T-helper 9 cell (primary cell): ENCODE measurements at regions not wholly inside any gene's neighbourhood (a gene's known extent, or its start where the extent isn't known, plus 50 kb on each side); places are given as distances from the start of the nearest gene placed in this dataset.

Experiments used
- DNase-seq: peaks from one replicate; pipeline ENCODE4 v3.0.0-alpha.2; 2020

- DNase-seq, result no peak
Measured at GRCh38 chr4:1540601-1541375, 134.5 kb upstream of the NKX1-1 start.

DNA sequence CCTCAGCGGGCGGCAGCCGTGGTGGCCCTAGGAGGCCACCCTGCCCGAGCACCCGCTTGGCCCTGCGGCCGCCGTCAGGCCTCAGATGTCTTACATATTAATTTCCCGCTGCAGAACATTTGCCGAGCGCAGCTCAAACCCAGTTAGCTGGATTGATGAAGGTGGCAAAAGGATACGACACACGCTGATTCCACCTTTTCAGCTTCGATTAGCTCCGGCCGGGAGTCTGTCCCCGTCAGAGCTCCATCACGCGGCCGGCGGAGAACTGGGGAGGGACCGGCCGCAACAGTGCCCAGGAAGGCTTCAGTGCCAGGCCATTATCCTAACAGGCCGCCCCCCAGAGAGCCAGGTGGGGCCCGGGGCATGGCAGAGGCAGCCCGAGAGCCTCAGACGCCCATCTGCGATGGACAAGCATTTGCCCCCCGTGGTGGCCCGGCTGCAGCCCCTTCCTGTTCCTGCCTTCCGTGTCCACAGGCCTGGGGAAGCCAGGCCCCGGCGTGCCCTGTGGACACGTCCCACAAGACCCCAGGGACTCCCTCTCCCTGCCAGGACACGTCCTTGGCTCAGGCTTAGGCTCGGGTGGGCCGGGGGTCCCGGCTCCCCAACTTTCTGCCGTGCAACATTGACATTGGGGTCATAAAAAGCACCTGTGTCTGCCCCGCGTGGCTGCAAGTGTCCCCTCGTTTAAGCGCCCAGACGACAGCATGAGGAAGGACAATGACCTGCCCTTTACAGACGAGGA is 133.8 kb upstream of the NKX1-1 start:
- no peak for DNase-seq

- no peak for DNase-seq
Measured at GRCh38 chr4:1538941-1539772, 132.9 kb upstream of the NKX1-1 start.

GRCh38 chr4:1538096-1538410 is 131.8 kb upstream of the NKX1-1 start:
- DNase-seq, result no peak

GRCh38 chr4:1537410-1538095 is 131.3 kb upstream of the NKX1-1 start:
- no peak for DNase-seq

DNA sequence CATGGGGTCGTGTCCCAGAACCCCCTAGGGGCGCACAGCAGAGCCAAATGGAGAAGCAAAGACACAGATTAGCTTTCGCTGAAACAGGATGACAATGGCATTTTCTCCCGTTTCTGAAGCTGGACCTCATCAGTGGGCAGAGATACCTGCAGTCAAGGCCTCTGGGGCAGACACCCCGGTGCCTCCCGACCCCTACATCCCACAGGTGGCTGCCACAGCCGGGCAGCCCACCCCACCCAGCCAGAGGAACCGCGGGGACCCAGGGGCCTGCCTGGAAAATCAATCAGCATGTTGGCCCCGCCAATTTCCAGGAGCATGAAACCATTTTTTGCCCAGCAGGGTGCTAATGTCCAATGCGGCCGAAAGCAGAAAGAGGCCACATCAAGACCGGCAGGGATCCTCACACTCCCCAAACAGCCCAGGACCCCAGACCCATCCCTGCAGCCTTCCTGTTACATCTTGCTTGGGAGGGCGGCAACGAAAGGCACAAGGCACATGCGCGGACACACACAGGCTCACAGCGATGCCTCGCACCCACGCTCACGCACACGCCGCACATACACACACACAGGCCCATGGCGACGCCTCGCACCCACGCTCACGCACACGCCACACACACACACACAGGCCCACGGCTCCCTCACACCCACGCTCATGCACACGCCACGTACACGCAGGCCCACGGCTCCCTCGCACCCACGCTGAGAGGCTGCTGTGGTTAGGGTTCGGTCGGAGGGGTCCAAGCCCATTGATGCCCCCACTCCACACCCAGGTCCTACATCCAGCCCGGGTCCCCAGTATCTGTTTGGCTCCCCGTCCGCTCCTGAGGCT is 130.6 kb upstream of the NKX1-1 start:
- no peak for DNase-seq

DNA sequence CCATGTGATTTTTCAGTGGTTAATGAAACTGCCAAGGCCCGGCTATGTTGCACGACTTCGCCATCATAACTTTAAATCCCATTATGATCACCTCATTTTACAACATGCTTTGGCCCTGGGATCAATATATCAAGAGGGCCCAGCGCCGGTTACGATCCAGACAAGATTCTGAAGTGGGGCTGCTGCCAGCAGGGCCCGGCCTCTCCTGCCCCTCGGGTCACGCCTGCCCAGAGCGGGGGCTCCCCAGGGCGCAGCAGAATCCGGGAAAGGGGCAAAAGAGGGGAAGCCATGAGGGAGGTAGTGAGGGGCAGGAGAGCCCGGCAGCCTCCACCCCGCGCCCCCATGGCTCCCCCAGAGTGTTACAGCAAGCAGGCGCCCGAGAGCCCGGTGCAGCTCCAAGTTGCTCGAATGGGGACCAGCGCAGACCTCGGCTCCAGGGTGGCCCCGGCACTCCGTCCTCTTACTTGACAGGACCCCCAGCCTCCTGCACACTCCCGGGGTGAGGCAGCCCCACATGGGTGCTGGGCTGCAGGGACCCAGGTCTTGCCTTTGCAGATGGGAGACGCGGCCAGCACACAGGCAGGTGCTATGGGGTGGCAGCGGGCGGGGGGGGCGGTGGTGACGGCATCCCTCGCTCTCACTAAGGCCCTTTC is 129.8 kb upstream of the NKX1-1 start:
- no peak for DNase-seq

DNA sequence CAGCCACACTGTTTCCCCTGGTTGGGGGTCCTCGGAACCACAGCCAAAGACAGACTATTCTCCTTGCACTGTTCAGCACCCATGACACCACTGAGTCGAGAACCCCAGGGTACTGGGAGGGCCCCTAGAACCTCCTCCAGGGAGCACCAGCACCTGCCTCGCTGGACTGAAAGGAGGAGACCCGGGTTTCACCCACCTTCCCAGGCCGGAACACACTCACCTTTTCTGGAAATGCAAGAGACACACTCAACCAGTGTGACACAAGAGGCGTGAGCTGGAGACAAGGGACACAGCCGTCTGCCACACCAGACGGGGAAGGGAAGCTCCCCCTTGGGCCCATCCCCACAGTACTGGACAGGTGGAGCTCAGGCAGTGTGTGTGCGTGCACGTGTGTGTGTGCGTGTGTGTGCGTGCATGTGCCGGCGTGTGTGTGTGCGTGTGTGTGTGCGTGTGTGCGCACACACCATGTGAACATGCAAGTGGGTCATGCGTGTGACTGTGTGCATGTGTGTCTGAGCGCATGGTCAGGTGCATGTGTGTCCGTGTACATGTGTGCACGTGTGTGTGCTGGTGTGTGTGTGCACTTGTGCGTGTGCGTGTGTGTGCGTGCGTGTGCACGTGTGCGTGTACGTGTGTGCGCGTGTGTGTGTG is 128.8 kb upstream of the NKX1-1 start:
- DNase-seq, result no peak

DNA sequence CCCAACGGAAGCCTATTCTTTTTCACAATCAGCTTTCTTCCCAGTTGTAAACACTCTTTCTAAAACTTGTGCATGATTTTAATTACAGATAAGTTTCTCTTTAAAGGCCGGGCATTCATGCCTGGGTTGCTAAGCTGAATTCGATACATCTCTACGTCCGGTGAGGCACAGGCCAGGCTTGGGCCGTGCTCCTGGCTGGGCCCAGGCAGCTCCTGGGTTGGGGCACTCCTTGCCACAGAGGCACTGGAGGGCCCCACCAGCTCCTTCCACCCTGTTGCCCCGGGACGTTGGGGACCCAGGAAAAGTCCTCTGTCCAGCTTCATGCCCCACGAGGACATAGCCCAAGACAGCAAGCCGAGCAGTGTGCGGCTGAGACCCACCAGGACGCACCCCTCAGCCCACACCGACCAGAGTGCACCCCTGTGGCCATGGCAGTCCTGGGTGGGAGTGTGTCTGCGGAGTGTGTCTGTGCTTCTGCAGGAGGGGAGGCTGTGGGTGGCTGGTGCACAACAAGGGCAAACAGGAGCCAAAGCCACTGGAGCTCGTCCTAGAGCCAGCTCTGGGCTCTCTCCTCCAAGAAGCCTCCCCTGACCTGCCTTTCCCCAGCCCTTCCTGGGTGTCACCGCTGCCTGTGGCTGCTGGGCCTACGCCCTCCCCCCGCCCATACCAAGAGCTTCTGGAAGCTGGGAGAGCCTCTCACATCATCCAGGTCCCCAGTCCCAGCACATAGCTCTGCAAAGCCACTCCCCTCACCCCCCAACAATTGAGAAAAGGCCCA is 128.0 kb upstream of the NKX1-1 start:
- no peak for DNase-seq

DNA sequence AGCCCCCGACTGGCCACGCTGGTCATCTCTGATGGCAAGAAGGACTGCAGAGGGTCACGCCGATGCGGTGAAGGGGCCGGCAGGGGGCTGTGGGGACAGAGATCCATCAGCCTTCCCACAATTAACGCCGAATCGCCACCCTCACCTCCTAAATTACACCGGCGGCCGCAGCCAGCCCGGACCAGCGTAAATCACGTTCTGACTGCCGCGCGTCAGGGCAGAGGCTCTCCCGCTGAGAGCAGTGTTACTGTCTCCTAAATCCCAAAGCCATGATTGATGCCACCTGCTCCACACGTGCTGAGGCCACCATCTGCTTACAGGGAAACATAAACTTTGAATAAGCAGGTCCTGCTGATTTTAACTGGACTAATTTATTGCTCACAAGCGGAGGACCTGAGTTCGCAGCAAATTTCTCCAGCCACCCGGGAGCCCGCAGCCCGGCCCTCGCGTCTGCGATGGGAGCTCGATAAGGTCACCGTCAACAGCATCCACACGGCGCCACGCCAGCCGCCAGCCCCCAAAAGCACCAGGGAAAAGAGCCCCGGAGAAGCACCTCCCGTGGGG is 127.3 kb upstream of the NKX1-1 start:
- DNase-seq, result no peak

- DNase-seq, result no peak
Measured at GRCh38 chr4:1532549-1533395, 126.5 kb upstream of the NKX1-1 start.

DNA sequence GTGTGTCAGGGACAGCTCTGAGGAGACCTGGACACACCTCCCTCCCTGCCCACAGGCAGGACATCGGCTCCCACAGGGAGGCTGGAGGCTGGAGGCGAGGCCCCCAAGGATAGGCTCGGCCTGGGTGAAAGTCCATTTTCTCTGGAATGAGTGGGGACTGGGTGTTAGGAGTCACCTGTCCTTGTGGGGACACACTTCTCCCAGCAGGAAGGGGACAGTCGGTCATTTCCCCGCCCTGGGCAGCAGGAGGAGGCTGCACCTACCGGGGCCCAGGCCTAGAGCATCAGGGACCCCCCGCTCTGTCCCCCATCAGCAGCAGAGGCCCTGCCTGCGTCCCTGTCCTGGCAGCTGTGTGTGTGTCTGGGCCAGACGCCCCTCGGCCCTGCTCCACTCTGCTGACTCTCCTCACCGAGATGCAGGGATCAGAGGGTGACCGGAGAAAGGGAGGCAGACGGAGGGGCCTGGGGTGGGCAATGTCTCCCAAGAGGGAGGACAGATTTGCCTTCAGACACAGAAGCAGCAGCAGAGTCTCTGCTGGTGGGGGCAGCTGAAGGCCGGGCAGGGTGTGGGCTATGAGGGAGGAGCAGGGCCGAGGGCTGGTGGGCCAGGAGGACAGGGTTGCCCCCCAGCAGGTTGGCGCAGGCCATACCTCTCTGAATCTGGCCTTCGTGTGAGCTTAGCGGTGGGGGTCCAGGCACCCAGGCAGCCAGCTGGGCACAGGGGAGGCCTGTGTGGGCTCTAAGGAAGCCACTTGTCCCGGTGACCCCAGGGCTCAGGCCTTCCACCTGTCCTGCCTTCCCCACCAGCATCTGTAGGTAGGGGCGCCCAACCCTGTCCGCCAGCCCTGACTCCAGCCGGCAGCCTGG is 125.7 kb upstream of the NKX1-1 start:
- DNase-seq, result no peak

GRCh38 chr4:1530356-1530755 is 124.1 kb upstream of the NKX1-1 start:
- no peak for DNase-seq

GRCh38 chr4:1524761-1525160 is 118.5 kb upstream of the NKX1-1 start:
- DNase-seq, result no peak

DNA sequence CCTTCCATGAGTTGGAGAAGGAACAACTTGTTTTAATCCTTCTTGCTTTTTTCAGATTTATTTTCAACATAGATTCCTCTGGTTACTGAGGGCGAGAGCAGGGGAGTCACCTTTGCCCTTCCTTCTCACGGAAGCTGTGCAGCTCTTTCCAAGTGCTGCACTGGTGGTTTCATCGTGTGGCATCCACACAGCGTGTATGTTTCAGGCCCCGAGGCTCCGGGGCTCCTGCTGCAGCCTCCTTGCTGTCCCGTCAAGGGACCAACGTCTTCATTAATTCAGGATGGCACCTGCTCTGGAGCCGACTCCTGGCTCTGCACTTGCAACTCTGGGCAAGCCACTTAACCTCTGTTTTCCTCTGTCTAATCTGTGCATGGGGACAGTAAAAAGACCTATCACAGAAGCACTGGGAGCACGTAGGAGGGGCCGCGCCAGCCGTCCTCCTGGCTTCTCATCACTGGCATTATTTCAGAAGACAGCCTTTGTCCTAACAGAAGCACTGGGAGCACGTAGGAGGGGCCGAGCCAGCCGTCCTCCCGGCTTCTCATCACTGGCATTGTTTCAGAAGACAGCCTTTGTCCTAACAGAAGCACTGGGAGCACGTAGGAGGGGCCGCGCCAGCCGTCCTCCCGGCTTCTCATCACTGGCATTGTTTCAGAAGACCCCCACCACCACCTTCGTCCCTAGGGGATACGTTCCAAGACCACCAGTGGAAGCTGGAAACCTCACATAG is 117.8 kb upstream of the NKX1-1 start:
- DNase-seq, result no peak

- no peak for DNase-seq
Measured at GRCh38 chr4:1523506-1523905, 117.3 kb upstream of the NKX1-1 start.

- DNase-seq, result no peak
Measured at GRCh38 chr4:1523033-1523432, 116.8 kb upstream of the NKX1-1 start.
